Testis (tissue), 2 donors: ENCODE measurements at regions not wholly inside any gene's neighbourhood (a gene's known extent, or its start where the extent isn't known, plus 50 kb on each side); places are given as distances from the start of the nearest gene placed in this dataset.

Experiments used
- DNase-seq: peaks from one replicate; pipeline ENCODE4 v3.0.0-alpha.2; 2019
- H3K27ac ChIP-seq, 2 donors: fragments of 200-600 bp; sonication (generic); one replicate each; pipeline ENCODE4 v1.5.1; 2019
- H3K27me3 ChIP-seq: fragments of 200-600 bp; sonication (generic); one replicate; pipeline ENCODE4 v1.5.1; 2019
- H3K36me3 ChIP-seq: fragments of 200-600 bp; sonication (generic); one replicate; pipeline ENCODE4 v1.5.1; 2017; ENCODE audit warnings: low read depth; ENCODE audit errors: missing control alignments
- H3K4me1 ChIP-seq: fragments of 200-600 bp; sonication (generic); one replicate; pipeline ENCODE4 v1.5.1; 2019
- H3K4me3 ChIP-seq, 2 donors: fragments of 200-600 bp; sonication (generic); one replicate each; pipeline ENCODE4 v1.5.1; 2017 to 2019
- H3K9me3 ChIP-seq: fragments of 200-600 bp; sonication (generic); one replicate; pipeline ENCODE4 v1.5.1; 2017
- CTCF ChIP-seq, 3 experiments: fragments of 450-650 bp in 2 of 3; fragments of 200-600 bp in 1 of 3; sonication (generic) in 1 of 3; IDR thresholded peaks; one replicate each; pipeline ENCODE4 v1.5.1; 2016 to 2019; ENCODE audit warnings: antibody characterized with exemption in 3 of 3, mild to moderate bottlenecking in 2 of 3, moderate library complexity in 1 of 3
- POLR2A ChIP-seq: fragments of 450-650 bp; IDR thresholded peaks from one replicate; pipeline ENCODE4 v1.6.1; 2017; ENCODE audit warnings: antibody characterized with exemption, mild to moderate bottlenecking, moderate library complexity
- WGBS, 2 donors: methylation state at CpG; one replicate each; pipeline ENCODE4 v1.1.5; 2018; 5-methylcytosine and 5-hydroxymethylcytosine counted together
- intact Hi-C: fragments of 100-400 bp; cut with DNase I; formaldehyde crosslinking; loops from one replicate; pipeline ENCODE4 v1.15.1; 2023; ENCODE audit warnings: low total_unique reads

GRCh38 chr4:106851726-106852125 lies 184.4 kb downstream of the DKK2 start:
- H3K9me3 ChIP-seq: no peaks in the 10 kb centered on the region
- intact Hi-C loops: no loop called here
- H3K27me3 ChIP-seq: no peaks in the 10 kb centered on the region
- H3K27ac ChIP-seq: no peak overlapping the region
- WGBS, 2 donors: 72 to 90% methylated on average over 1 of the region's 1 CpG
- DNase-seq: no peak
- TF ChIP-seq POLR2A: no peak
- TF ChIP-seq CTCF (IDR thresholded peaks at IDR 0.05): no peak
- no peak overlapping the region for H3K4me3 ChIP-seq
- no peaks in the 10 kb centered on the region for H3K4me1 ChIP-seq
- no peaks in the 10 kb centered on the region for H3K36me3 ChIP-seq

GRCh38 chr4:106850691-106851090 lies 185.4 kb downstream of the DKK2 start:
- 72 to 84% methylated on average over 2 of the region's 2 CpGs for WGBS, 2 donors
- no peak for DNase-seq
- no peak for TF ChIP-seq CTCF (IDR thresholded peaks at IDR 0.05)
- no peak for TF ChIP-seq POLR2A
- Histone ChIP-seq H3K4me1 (no peaks in the 10 kb centered on the region), H3K36me3 (no peaks in the 10 kb centered on the region), H3K27ac (no peak overlapping the region), H3K27me3 (no peaks in the 10 kb centered on the region), H3K4me3 (no peak overlapping the region), H3K9me3 (no peaks in the 10 kb centered on the region)
- intact Hi-C loops: no loop called here

- H3K36me3 ChIP-seq: no peaks in the 10 kb centered on the region
- intact Hi-C loops: no loop called here
Observed at GRCh38 chr4:106835919-106836318, 200.2 kb downstream of the DKK2 start.

GRCh38 chr4:106830879-106831278 lies 205.2 kb downstream of the DKK2 start:
- no peaks in the 10 kb centered on the region for H3K4me1 ChIP-seq
- H3K9me3 ChIP-seq: no peaks in the 10 kb centered on the region
- intact Hi-C loops: no loop called here
- H3K27me3 ChIP-seq: no peaks in the 10 kb centered on the region
- no peaks in the 10 kb centered on the region for H3K36me3 ChIP-seq
- DNase-seq: no peak
- TF ChIP-seq POLR2A: no peak
- no peak for TF ChIP-seq CTCF (IDR thresholded peaks at IDR 0.05)
- no peak overlapping the region for H3K4me3 ChIP-seq
- no peak overlapping the region for H3K27ac ChIP-seq

More at GRCh38 chr4:106835919-106836318, 200.2 kb downstream of the DKK2 start:
- H3K9me3 ChIP-seq: no peaks in the 10 kb centered on the region
- TF ChIP-seq POLR2A: no peak
- TF ChIP-seq CTCF (IDR thresholded peaks at IDR 0.05): no peak
- no peak overlapping the region for H3K27ac ChIP-seq
- H3K27me3 ChIP-seq: no peaks in the 10 kb centered on the region
- no peak overlapping the region for H3K4me3 ChIP-seq
- no peak for DNase-seq
- H3K4me1 ChIP-seq: no peaks in the 10 kb centered on the region

- 91 to 96% methylated on average over 1 of the region's 1 CpG for WGBS, 2 donors
- Histone ChIP-seq H3K36me3 (no peaks in the 10 kb centered on the region), H3K27me3 (no peaks in the 10 kb centered on the region), H3K4me3 (no peak overlapping the region), H3K9me3 (no peaks in the 10 kb centered on the region), H3K27ac (no peak overlapping the region), H3K4me1 (no peaks in the 10 kb centered on the region)
- no peak for DNase-seq
- TF ChIP-seq POLR2A (no peak), CTCF (IDR thresholded peaks at IDR 0.05) (peak in 1 of 3 experiments; percentile 28)
- intact Hi-C loops: no loop called here
Observed at GRCh38 chr4:106818764-106819163, 217.3 kb downstream of the DKK2 start.
